MCF 10A (cell line): ENCODE measurements at regions not wholly inside any gene's neighbourhood (a gene's known extent, or its start where the extent isn't known, plus 50 kb on each side); places are given as distances from the start of the nearest gene placed in this dataset.

Source experiments
- BruUV-seq: library from RNA; stranded (reverse); fragments of 400-500 nt; replicated peaks from 2 replicates; lab custom pipeline; 2021; lab: Mats Ljungman, UMichigan
- CTCF ChIA-PET: fragments of 300-600 bp; sonication (Branson Sonifier 250); formaldehyde crosslinking; extraction: SDS; loops from one replicate; lab custom pipeline; 2021; ENCODE audit warnings: antibody characterized with exemption, inconsistent platforms; lab: Yijun Ruan, JAX
- POLR2A ChIA-PET: fragments of 300-600, 350-650 bp; sonication (Branson Sonifier 250); formaldehyde crosslinking; extraction: SDS; loops from one replicate; lab custom pipeline; 2020; ENCODE audit warnings: antibody characterized with exemption, inconsistent platforms; lab: Yijun Ruan, JAX
- DNase-seq: peaks from one replicate; pipeline ENCODE4 v3.0.0-alpha.2; 2018; ENCODE audit not compliant: unreplicated experiment
- H3K27ac Mint-ChIP-seq: one replicate; pipeline ENCODE4 v1.8.0; 2022; ENCODE audit warnings: mild to moderate bottlenecking, low read depth, mixed read lengths; ENCODE audit not compliant: unreplicated experiment
- H3K27me3 Mint-ChIP-seq: one replicate; pipeline ENCODE4 v1.8.0; 2022; ENCODE audit warnings: mixed read lengths; ENCODE audit not compliant: insufficient read depth, unreplicated experiment
- H3K36me3 Mint-ChIP-seq: one replicate; pipeline ENCODE4 v1.8.0; 2022; ENCODE audit warnings: mild to moderate bottlenecking, moderate library complexity, mixed read lengths; ENCODE audit not compliant: insufficient read depth, unreplicated experiment
- H3K4me1 Mint-ChIP-seq: one replicate; pipeline ENCODE4 v1.8.0; 2022; ENCODE audit warnings: mixed read lengths; ENCODE audit not compliant: insufficient read depth, unreplicated experiment
- H3K4me3 Mint-ChIP-seq: one replicate; pipeline ENCODE4 v1.8.0; 2022; ENCODE audit warnings: mild to moderate bottlenecking, moderate library complexity, mixed read lengths; ENCODE audit not compliant: unreplicated experiment
- H3K9me3 Mint-ChIP-seq: one replicate; pipeline ENCODE4 v1.8.0; 2022; ENCODE audit warnings: mixed read lengths; ENCODE audit not compliant: unreplicated experiment
- intact Hi-C: fragments of 100-400 bp; cut with micrococcal nuclease; formaldehyde crosslinking; loops from 2 replicates; pipeline ENCODE4 v1.14.1; 2022
- TF ChIP-seq, protein P1 (sequence below): fragments of 200-600 bp; IDR thresholded peaks from one replicate; pipeline ENCODE4 v1.8.0; 2022; ENCODE audit warnings: antibody characterized with exemption, mild to moderate bottlenecking; ENCODE audit not compliant: unreplicated experiment

DNA sequence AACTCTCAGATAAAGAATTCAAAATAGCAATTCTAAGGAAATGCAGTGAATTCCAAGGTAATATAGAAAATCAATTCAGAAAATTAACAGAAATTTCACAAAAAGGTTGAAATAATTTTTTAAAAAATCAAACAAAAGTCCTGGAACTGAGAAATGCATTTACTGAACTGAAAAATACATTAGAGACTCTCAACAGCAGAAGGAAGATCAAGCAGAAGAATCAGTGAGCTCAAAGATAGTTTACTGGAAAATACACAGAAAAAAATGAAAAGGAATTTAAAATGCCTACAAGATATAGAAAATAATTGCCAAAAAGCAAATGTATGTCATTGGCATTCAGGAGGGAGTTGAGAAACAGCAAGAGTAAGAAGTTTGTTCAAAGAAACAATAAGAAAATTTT lies 107.3 kb downstream of the BUD13 start:
- no TSS peak for BruUV-seq
- Mint-ChIP-seq H3K27ac (no peak overlapping the region), H3K4me1 (no peaks in the 10 kb centered on the region), H3K9me3 (peaks cover 8% of the 10 kb centered on the region), H3K36me3 (no peaks in the 10 kb centered on the region), H3K27me3 (peaks cover 86% of the 10 kb centered on the region), H3K4me3 (no peak overlapping the region)
- intact Hi-C loops: no loop called here
- ChIA-PET CTCF (interaction anchor here (1.3 kb wide), 1 partner anchor 26 kb away, joined by 3 read pairs; no protein-coding TSS in a partner anchor), POLR2A (no interaction called here)
- TF ChIP-seq, protein P1, sequence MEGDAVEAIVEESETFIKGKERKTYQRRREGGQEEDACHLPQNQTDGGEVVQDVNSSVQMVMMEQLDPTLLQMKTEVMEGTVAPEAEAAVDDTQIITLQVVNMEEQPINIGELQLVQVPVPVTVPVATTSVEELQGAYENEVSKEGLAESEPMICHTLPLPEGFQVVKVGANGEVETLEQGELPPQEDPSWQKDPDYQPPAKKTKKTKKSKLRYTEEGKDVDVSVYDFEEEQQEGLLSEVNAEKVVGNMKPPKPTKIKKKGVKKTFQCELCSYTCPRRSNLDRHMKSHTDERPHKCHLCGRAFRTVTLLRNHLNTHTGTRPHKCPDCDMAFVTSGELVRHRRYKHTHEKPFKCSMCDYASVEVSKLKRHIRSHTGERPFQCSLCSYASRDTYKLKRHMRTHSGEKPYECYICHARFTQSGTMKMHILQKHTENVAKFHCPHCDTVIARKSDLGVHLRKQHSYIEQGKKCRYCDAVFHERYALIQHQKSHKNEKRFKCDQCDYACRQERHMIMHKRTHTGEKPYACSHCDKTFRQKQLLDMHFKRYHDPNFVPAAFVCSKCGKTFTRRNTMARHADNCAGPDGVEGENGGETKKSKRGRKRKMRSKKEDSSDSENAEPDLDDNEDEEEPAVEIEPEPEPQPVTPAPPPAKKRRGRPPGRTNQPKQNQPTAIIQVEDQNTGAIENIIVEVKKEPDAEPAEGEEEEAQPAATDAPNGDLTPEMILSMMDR: no peak
- DNase-seq: no peak

DNA sequence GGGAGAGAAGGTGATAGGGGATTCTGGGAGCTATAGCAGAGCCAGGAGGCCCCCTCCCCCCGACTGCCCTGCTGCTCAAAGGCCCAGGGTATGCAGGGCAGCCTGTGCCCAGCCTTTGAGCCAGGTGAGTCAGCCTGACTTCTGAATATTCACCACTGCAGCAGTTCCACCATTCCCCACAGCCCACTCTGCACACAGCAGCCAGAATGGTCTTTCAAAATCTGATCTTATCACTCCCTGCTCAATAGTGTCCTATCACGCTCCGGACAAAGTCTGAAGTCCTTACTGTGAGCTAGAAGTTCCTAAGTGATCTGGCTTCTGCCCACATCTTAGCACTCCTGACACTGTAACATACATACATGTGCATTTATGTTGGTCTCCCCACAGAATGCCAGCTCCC lies 111.7 kb downstream of the BUD13 start:
- Mint-ChIP-seq H3K4me1 (no peaks in the 10 kb centered on the region), H3K36me3 (no peaks in the 10 kb centered on the region), H3K4me3 (no peak overlapping the region), H3K9me3 (peaks cover 8% of the 10 kb centered on the region), H3K27me3 (peaks cover 62% of the 10 kb centered on the region), H3K27ac (no peak overlapping the region)
- intact Hi-C loops: no loop called here
- BruUV-seq: no TSS peak
- POLR2A ChIA-PET: no interaction called here
- DNase-seq: no peak
- TF ChIP-seq, protein P1: no peak
- CTCF ChIA-PET: interaction anchor here (0.8 to 1.7 kb wide), 2 partner anchors 20 to 1445 kb away, joined by 3 to 4 read pairs; no protein-coding TSS in a partner anchor

DNA sequence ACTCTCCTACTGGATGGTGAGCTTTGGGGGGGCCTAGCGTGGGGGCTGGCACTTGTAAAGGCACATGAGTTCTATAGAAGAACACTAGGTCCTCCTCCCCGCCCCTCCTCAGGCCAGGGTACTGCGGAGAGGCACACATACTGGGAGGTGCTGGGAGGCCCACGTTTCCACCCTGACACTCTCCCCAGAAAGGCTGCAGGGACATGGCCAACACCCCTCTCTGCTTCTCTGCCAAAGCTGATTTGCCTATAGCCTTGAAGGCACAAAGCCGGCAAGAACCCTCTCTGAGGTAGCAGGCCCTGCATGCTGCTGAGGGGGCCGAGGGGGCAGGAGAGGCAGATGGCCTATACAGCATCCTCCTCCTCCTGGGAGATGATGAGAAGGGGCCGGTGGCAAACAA lies 112.8 kb downstream of the BUD13 start:
- Mint-ChIP-seq H3K4me3 (no peak overlapping the region), H3K4me1 (no peaks in the 10 kb centered on the region), H3K36me3 (no peaks in the 10 kb centered on the region), H3K9me3 (no peaks in the 10 kb centered on the region), H3K27ac (no peak overlapping the region), H3K27me3 (peaks cover 52% of the 10 kb centered on the region)
- ChIA-PET CTCF (interaction anchor here (1.7 kb wide), 1 partner anchor 19 kb away, joined by 4 read pairs; no protein-coding TSS in a partner anchor), POLR2A (interaction anchor here (0.6 kb wide), 1 partner anchor 844 kb away, joined by 3 read pairs; no protein-coding TSS in a partner anchor)
- no TSS peak for BruUV-seq
- DNase-seq: no peak
- intact Hi-C loops: no loop called here
- TF ChIP-seq, protein P1: no peak

GRCh38 chr11:116658876-116659535 lies 113.8 kb downstream of the BUD13 start:
- H3K4me3 Mint-ChIP-seq: no peak overlapping the region
- H3K27ac Mint-ChIP-seq: no peak overlapping the region
- CTCF ChIA-PET: no interaction called here
- no TSS peak for BruUV-seq
- DNase-seq: no peak
- peaks cover 50% of the 10 kb centered on the region for H3K27me3 Mint-ChIP-seq
- no peaks in the 10 kb centered on the region for H3K4me1 Mint-ChIP-seq
- POLR2A ChIA-PET: interaction anchor here (0.5 to 0.6 kb wide), 2 partner anchors 83 to 843 kb away, joined by 3 read pairs; no protein-coding TSS in a partner anchor
- TF ChIP-seq, protein P1: no peak
- intact Hi-C loops: no loop called here
- no peaks in the 10 kb centered on the region for H3K9me3 Mint-ChIP-seq
- no peaks in the 10 kb centered on the region for H3K36me3 Mint-ChIP-seq
